HuH-7.5 (cell line): ENCODE measurements at regions not wholly inside any gene's neighbourhood (a gene's known extent, or its start where the extent isn't known, plus 50 kb on each side); places are given as distances from the start of the nearest gene placed in this dataset.
"Not testable (repeated sequence)": the region's sequence is repeated elsewhere in the genome, so short reads cannot be mapped to it uniquely, and the experiment has no call there.

Source experiments
- DNase-seq: peaks from one replicate; pipeline ENCODE4 v3.0.0; 2011; ENCODE audit warnings: low spot score

GRCh38 chr13:62167650-62168172 is 752.1 kb upstream of the PCDH20 start:
- no peak for DNase-seq

DNA sequence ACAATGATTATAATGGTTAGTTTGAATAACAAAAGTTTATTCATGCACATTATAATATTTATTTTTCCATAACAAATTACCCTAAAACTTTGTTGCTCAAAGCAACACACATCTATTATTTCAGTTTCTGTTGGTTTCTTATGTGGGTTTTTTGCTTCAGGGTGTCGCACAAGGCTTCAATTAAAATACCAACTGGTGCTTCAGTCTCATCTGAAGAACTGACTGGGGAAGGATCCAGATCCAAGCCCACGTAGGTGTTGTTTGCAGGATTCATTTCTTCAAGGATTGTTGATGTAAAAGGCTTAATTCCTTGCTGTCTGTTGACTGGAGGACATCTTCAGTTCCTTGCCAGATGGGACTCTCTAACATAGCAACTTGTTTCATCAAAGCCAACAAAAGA is 747.2 kb upstream of the PCDH20 start:
- DNase-seq, result no peak

DNA sequence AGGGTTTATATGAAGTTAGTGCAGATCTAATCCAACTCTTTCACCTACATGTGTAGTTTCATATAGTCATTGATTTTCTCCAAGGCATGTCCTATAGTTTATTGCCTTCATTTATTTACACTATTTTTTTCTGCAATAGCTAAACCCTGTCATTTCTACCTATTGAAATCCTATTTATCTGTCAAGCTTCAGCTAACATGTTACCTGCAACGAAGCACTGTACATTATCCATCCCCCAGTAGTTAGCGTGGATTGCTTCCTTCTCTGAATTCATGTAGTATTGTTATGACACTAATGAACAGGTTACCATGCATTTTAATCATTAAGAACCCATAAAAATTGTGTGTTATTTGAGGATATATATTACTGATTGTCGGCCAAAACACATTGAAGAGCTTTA is 742.9 kb upstream of the PCDH20 start:
- no peak for DNase-seq

- DNase-seq, result not testable (repeated sequence)
These were observed 736.1 kb upstream of the PCDH20 start for GRCh38 chr13:62151724-62152123.

DNA sequence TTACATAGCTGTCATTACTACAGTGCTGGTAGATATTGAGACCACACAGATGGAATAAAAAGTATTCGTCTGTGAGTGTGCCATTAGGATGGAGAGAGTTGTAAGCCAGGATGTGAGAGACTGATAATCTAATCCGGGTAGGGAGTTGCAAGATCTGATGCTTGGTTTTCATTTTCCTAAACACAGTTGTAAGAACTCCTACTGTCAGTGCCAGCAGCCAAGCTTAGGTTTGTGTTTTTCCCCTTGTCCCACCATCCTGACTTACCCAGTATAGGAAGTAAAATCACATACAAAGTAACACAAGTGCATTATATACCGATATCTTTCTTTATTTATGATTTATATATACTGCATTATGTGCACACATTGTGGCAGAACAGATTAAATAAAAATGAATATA is 726.4 kb upstream of the PCDH20 start:
- no peak for DNase-seq

GRCh38 chr13:62139597-62139996 is 723.9 kb upstream of the PCDH20 start:
- DNase-seq, result no peak

DNA sequence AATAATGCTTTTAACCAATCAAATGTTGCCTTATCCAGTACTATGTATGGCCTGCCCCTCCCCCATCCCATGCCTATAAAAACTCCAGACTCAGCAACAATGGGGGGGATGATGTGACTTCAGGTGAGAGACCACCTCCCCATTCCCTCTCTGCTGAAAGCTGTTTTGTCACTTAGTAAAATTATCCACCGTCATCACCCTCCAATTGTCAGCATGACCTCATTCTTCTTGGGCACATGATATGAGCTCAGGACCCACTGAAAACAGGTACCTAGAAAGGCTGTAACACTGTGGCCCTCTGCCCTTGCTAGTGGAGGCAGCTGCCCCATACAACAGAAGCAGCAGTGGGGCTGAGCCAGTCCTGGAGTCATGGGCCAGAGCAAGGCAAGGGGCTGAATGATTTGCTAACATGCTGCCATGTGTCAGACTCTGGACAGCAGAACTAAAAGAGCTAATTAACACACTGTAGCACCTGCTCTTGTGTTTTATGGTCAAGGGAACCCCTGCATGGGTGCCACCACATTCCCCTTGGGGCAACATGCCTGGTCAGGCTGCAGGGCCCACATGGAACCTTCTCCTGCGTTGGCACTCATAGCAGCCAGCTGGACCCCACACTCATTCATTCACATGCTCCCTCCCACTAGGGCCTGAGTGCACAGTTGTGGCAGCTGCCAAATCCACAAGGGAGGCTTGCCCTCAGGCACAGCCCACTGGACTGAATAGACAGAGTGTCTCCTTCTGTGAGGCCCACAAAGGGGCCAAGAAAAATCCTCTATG is 722.2 kb upstream of the PCDH20 start:
- DNase-seq, result no peak

DNA sequence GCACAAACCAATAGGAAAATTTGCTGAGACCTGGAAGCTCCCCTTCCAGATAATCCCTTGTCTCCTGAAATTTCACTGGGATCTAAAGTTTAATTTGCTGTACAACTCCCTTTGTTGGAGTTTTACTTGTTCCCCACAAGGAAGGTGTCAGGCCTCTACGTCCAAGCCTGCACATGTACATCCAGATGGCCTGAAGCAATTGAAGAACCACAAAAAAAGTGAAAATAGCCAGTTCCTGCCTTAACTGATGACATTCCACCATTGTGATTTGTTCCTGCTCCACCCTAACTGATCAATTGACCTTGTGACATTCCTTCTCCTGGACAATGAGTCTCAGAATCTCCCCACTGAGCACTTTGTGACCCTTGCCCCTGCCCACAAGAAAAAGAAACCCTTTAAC is 716.0 kb upstream of the PCDH20 start:
- DNase-seq, result no peak

DNA sequence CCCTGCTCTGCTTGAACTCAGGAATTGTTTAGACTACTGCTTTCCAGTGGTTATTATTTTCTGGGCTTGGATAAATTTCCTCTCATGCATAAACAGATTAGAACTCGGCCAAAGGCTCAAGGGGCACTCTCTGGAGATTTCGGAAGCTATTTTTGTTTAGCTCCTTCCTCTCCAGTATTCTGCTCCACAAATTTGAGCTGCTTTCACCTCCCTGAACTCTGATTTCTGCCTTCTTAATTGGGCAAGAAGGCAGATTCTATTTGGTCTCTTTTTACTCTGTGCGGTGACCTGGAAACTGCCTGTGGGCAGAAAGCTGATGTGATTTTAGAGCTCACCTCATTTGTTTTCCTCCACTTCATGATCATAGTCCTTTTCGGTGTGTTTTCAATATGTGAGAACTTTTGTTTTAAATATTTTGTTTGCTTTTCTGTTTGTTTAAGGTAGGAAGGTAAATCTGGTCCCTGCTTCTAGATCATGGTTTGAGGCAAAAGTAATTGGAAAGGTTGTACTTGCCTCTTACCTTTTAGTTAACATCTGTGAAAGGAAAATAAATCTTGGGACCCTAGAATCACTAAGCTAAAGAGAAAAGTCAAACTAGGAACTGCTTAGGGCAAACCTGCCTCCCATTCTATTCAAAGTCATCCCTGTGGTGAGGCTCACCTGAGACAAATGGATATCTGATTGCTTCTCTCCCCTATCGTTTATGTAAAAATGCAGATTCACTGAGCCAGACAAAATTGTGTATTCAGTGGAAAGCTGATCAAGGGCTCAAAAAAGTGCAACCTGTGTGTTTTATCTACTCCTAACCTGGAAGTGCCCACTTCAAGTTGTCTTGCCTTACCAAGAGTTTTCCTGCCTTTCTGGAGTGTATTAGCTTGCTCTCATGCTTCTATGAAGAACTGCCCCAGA is 714.7 kb upstream of the PCDH20 start:
- no peak for DNase-seq

DNA sequence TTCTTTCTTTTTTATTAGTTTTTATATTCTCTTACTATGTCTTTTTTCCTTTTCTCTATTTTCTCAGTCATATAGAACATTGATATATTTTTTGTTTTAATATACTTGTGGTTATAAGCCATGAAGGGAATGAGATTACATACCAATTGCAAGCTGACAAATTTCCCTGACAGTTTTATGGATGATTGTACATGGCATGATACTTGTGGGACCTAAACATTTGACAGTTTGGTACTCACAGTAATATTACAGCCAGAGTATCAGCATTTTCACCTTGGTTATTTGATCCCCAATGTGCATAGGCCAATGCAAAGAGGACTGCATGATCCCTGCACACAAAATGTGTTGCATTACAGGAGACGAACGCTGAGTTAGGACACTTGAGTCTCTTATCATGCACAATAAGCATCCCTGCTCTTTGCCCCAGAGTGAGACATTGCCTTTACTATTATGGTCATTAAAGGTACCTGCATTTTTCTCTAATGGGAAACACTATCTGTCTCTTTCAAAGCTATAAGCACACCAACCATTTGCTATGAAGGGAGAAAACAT is 713.4 kb upstream of the PCDH20 start:
- DNase-seq, result no peak

- DNase-seq, result no peak
These were observed 710.8 kb upstream of the PCDH20 start for GRCh38 chr13:62126400-62126799.

GRCh38 chr13:62125451-62125850 is 709.8 kb upstream of the PCDH20 start:
- no peak for DNase-seq

DNA sequence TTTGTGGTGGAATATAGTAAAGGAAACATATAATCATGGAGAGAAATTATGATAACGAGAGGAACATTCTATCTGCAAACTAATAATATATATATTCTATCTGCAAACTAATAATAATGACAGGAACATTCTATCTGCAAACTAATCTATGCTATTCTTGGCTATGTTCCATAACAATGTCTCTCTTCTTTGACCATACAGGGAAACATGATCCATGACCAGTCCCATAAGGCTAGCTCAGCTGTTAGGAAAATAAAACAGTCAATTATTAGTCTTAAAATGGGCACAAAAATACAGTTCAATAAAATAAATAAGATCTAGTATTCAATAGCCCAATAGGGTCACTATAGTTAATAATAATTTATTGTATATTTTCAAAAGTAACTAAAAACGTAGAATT is 707.8 kb upstream of the PCDH20 start:
- no peak for DNase-seq

- no peak for DNase-seq
These were observed 706.8 kb upstream of the PCDH20 start for GRCh38 chr13:62122434-62122833.

- no peak for DNase-seq
These were observed 704.4 kb upstream of the PCDH20 start for GRCh38 chr13:62119739-62120700.

DNA sequence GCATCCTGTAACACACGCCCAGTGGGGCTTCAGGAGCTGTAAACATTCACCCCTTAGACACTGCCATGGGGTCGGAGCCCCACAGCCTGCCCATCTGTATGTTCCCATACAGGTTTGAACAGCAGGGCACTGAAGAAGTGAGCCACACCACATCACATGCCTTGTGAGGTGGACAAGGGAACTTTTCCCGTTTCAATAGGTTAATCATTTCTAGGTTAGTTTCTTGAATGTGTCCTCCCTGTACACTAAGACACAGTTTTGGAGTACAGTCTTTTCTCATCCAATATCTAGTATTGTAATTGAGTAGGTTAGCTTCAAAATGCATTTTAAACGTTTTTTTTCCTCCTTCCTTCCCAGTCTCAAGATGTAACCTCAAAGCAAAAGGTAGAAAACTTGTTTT is 700.2 kb upstream of the PCDH20 start:
- no peak for DNase-seq

DNA sequence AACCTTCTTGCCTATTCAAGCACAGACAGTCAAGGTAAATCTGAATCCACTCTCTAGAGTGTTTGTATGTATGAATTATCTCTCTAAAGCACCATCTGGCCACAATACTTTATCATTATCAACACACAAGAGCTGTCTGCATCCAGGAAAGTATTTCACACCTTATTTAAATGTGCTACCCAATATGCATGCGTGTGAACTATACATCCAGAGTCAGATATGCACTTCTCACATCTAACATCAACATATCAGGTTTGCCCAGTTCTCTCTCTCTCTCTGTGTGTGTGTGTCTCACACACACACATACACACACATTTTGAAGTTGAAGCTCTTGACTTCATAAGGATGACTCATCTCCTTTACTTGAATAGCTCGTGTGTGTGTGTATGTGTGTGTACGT is 697.5 kb upstream of the PCDH20 start:
- no peak for DNase-seq

- DNase-seq, result no peak
These were observed 694.4 kb upstream of the PCDH20 start for GRCh38 chr13:62110079-62110478.

DNA sequence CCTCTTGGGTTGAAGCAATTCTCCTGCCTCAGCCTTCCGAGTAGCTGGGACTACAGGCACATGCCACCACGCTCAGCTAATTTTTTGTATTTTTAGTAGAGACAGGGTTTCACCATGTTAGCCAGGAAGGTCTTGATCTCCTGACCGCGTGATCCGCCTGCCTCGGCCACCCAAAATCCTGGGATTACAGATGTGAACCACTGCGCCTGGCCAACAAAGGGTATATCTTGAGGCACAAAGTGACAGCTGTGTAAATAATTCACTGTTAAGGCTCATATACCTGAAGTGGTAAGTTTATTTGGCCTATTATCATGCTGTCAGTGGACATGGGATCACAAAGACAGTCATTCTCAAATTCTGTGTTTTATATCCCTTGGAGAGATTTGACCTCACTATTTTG is 688.5 kb upstream of the PCDH20 start:
- DNase-seq, result not testable (repeated sequence)

- no peak for DNase-seq
These were observed 681.0 kb upstream of the PCDH20 start for GRCh38 chr13:62096652-62097051.

- no peak for DNase-seq
These were observed 679.3 kb upstream of the PCDH20 start for GRCh38 chr13:62094932-62095331.
